COLO668 (cell line): ENCODE measurements at regions not wholly inside any gene's neighbourhood (a gene's known extent, or its start where the extent isn't known, plus 50 kb on each side); places are given as distances from the start of the nearest gene placed in this dataset.

Source experiments
- DNase-seq: peaks from one replicate; lab custom pipeline; 2025; ENCODE audit not compliant: unreplicated experiment; lab: John Stamatoyannopoulos, UW

- no peak for DNase-seq
Observed at GRCh38 chr13:34001389-34001788, 183.4 kb downstream of the RFC3 start.

GRCh38 chr13:34002141-34002540 lies 184.2 kb downstream of the RFC3 start:
- no peak for DNase-seq

- DNase-seq = no peak
Observed at GRCh38 chr13:34002924-34003323, 185.0 kb downstream of the RFC3 start.

GRCh38 chr13:34003656-34004055 lies 185.7 kb downstream of the RFC3 start:
- no peak for DNase-seq

GRCh38 chr13:34004676-34005075 lies 186.7 kb downstream of the RFC3 start:
- DNase-seq = no peak

- DNase-seq = no peak
Observed at GRCh38 chr13:34006011-34006410, 188.1 kb downstream of the RFC3 start.

- peak; percentile 91 for DNase-seq
Observed at GRCh38 chr13:34011552-34012085, 193.7 kb downstream of the RFC3 start.

- DNase-seq = no peak
Observed at GRCh38 chr13:34012382-34012781, 194.4 kb downstream of the RFC3 start.

- DNase-seq = no peak
Observed at GRCh38 chr13:34013061-34013460, 195.1 kb downstream of the RFC3 start.

- DNase-seq = no peak
Observed at GRCh38 chr13:34017231-34017630, 199.3 kb downstream of the RFC3 start.

- no peak for DNase-seq
Observed at GRCh38 chr13:34019870-34020269, 201.9 kb downstream of the RFC3 start.

GRCh38 chr13:34020388-34020787 lies 202.4 kb downstream of the RFC3 start:
- no peak for DNase-seq

GRCh38 chr13:34021619-34022018 lies 203.7 kb downstream of the RFC3 start:
- no peak for DNase-seq

- DNase-seq = no peak
Observed at GRCh38 chr13:34025746-34026145, 207.8 kb downstream of the RFC3 start.

- no peak for DNase-seq
Observed at GRCh38 chr13:34026308-34026707, 208.4 kb downstream of the RFC3 start.

GRCh38 chr13:34028496-34029442 lies 210.8 kb downstream of the RFC3 start:
- no peak for DNase-seq

GRCh38 chr13:34030782-34031181 lies 212.8 kb downstream of the RFC3 start:
- DNase-seq = no peak

GRCh38 chr13:34031610-34032009 lies 213.7 kb downstream of the RFC3 start:
- no peak for DNase-seq

- DNase-seq = no peak
Observed at GRCh38 chr13:34034411-34034810, 216.5 kb downstream of the RFC3 start.

GRCh38 chr13:34035178-34035577 lies 217.2 kb downstream of the RFC3 start:
- DNase-seq = no peak

- DNase-seq = peak; percentile 65
Observed at GRCh38 chr13:34035676-34036325, 217.9 kb downstream of the RFC3 start.
